Heart left ventricle (tissue), 13 donors: ENCODE measurements at regions not wholly inside any gene's neighbourhood (a gene's known extent, or its start where the extent isn't known, plus 50 kb on each side); places are given as distances from the start of the nearest gene placed in this dataset.

Experiments
- CTCF ChIP-seq, 12 donors: fragments of 200-600 bp; sonication (generic) in 4 of 12; IDR thresholded peaks; one replicate each; pipeline versions ENCODE4 v1.5.0 to v1.8.0; 2018 to 2022; ENCODE audit warnings: antibody characterized with exemption in 12 of 12, mild to moderate bottlenecking in 5 of 12
- POLR2A ChIP-seq, 2 donors: fragments of 450-650 bp; IDR thresholded peaks; one replicate each; pipeline ENCODE4 v1.6.1; 2017; ENCODE audit warnings: antibody characterized with exemption in 2 of 2, mild to moderate bottlenecking in 2 of 2, moderate library complexity in 2 of 2
- donor health status: ischemic (EF 13 %, LVEDD 7.1; RV severe dilation, severe dysfunction).
- donor health status: DM: no; HTN: yes; CAD: no.
- donor health status: DM: no; HTN: no; CAD: no.
- donor health status: ischemic (EF 25% LVEDD 6.9; RV normal size, moderate dysfunction).
- donor health status: ischemic (EF 25% LVEDD 5.7; RV mildly dilated, moderate dysfunction).
- donor health status: ischemic (EF 35%, LVEDD 5.7; RV mildly dilated, moderate dysfunction).
- donor health status: nonischemic (EF 11% LVEDD 7.7; RV severe dilation, severe dysfunction).
- donor health status: DM: yes; HTN: yes; CAD: no.
- donor health status: PGD.
- donor health status: ischemic (EF 29% LVEDD 5.4; RV normal size, mild dysfunction).
- donor health status: nonischemic (EF 23%, LVEDD 6.1; RV moderate dilation, normal function).

- no peak for TF ChIP-seq CTCF (IDR thresholded peaks at IDR 0.05)
- TF ChIP-seq POLR2A (IDR thresholded peaks at IDR 0.05), result no peak
Measured at GRCh38 chr1:115225993-115226685, 111.9 kb downstream of the NGF start.
